Keratinocyte (primary cell): ENCODE measurements at regions not wholly inside any gene's neighbourhood (a gene's known extent, or its start where the extent isn't known, plus 50 kb on each side); places are given as distances from the start of the nearest gene placed in this dataset.

ENCODE experiments used
- CTCF ChIP-seq, 3 experiments: IDR thresholded peaks in 1 of 3; conservative IDR thresholded peaks in 1 of 3; optimal IDR thresholded peaks in 1 of 3; 2 replicates in 2 of 3; 3 replicates in 1 of 3; pipeline versions ENCODE3 to v1.5.1; 2011; ENCODE audit warnings: low read length in 3 of 3, mild to moderate bottlenecking in 3 of 3, moderate library complexity in 2 of 3, control low read depth in 1 of 3, inconsistent platforms in 1 of 3; ENCODE audit not compliant: insufficient read depth in 2 of 3; ENCODE audit errors: extremely low read depth in 1 of 3
- EZH2 ChIP-seq: IDR thresholded peaks from one replicate; pipeline ENCODE4 v1.6.1; 2012; ENCODE audit warnings: inconsistent platforms, mild to moderate bottlenecking, low read length, moderate library complexity

GRCh38 chr4:94014484-94015136 lies 186.1 kb downstream of the ATOH1 start:
- TF ChIP-seq CTCF (optimal IDR thresholded peaks at IDR 0.05 in 1 of 3, IDR thresholded peaks at IDR 0.05 in 1 of 3, conservative IDR thresholded peaks at IDR 0.05 in 1 of 3; ENCODE audit: extremely low read depth in 1 of 3, insufficient read depth in 2 of 3, low read length in 3 of 3) (no peak), EZH2 (no peak)
